Adrenal gland (tissue), 9 donors: ENCODE measurements at regions not wholly inside any gene's neighbourhood (a gene's known extent, or its start where the extent isn't known, plus 50 kb on each side); places are given as distances from the start of the nearest gene placed in this dataset.

Experiments
- DNase-seq, 7 donors: peaks; one replicate each; pipeline ENCODE4 v3.0.0-alpha.2; 2019 to 2020
- H3K27ac ChIP-seq, 5 donors: fragments of 200-600 bp; sonication (generic) in 4 of 5; 1 replicate in 3 of 5; 2 replicates in 2 of 5; pipeline versions ENCODE4 v1.5.1 to v1.8.0; 2016 to 2020; ENCODE audit warnings: mild to moderate bottlenecking in 1 of 5
- H3K27me3 ChIP-seq: fragments of 200-600 bp; 2 replicates; pipeline ENCODE4 v1.8.0; 2021
- H3K36me3 ChIP-seq, 2 donors: fragments of 200-600 bp; replicated peaks in 1 of 2; 1 replicate in 1 of 2; 2 replicates in 1 of 2; pipeline versions ENCODE4 v1.5.1 to v1.8.0; 2018 to 2022
- H3K4me1 ChIP-seq, 2 donors: fragments of 200-600 bp; replicated peaks in 1 of 2; 1 replicate in 1 of 2; 2 replicates in 1 of 2; pipeline versions ENCODE4 v1.5.1 to v1.8.0; 2018 to 2021
- H3K4me3 ChIP-seq, 4 donors: fragments of 200-600 bp; sonication (generic) in 3 of 4; one replicate each; pipeline ENCODE4 v1.5.1; 2016 to 2018
- H3K9me3 ChIP-seq, 3 donors: fragments of 200-600 bp; sonication (generic) in 1 of 3; replicated peaks in 1 of 3; 1 replicate in 2 of 3; 2 replicates in 1 of 3; pipeline versions ENCODE4 v1.5.1 to v1.8.0; 2016 to 2021
- CTCF ChIP-seq, 6 experiments: fragments of 450-650 bp in 4 of 6; fragments of 200-600 bp in 2 of 6; sonication (generic) in 1 of 6; IDR thresholded peaks; 1 replicate in 5 of 6; 2 replicates in 1 of 6; pipeline versions ENCODE4 v1.5.1 to v1.8.0; 2016 to 2021; ENCODE audit warnings: antibody characterized with exemption in 6 of 6, mild to moderate bottlenecking in 2 of 6, moderate library complexity in 1 of 6
- POLR2A ChIP-seq, 2 donors: fragments of 450-650 bp; IDR thresholded peaks; one replicate each; pipeline ENCODE4 v1.6.1; 2017; ENCODE audit warnings: antibody characterized with exemption in 2 of 2, mild to moderate bottlenecking in 2 of 2, moderate library complexity in 1 of 2
- WGBS, 4 donors: extraction: QIAGEN DNeasy Blood & Tissue Kit in 2 of 4; methylation state at CpG; one replicate each; pipeline versions ENCODE4 v1.1.5 to v1.1.7; 2013 to 2017; 5-methylcytosine and 5-hydroxymethylcytosine counted together
- intact Hi-C, 2 donors: fragments of 100-400 bp; cut with DNase I; formaldehyde crosslinking; loops; one replicate each; pipeline versions ENCODE4 v1.14.1 to v1.15.0; 2022 to 2023
- donor health status: healthy with polysubstance abuse.
- donor health status: Bipolar disorder and iron deficiency.
- donor health status: DM: yes; HTN: yes; CAD: no.
- donor health status: DM: no; HTN: no; CAD: no.
- donor health status: DM: no; HTN: no; CAD: no.

GRCh38 chr2:186183406-186183805 is 302.7 kb upstream of the ZC3H15 start:
- H3K27me3 ChIP-seq = no peaks in the 10 kb centered on the region
- TF ChIP-seq POLR2A (IDR thresholded peaks at IDR 0.05) = no peak
- TF ChIP-seq CTCF (IDR thresholded peaks at IDR 0.05) = no peak
- H3K36me3 ChIP-seq = no peaks in the 10 kb centered on the region
- no peak overlapping the region for H3K4me3 ChIP-seq
- peaks cover 0 to 11% of the 10 kb centered on the region in 2 donors for H3K4me1 ChIP-seq
- no peaks in the 10 kb centered on the region for H3K9me3 ChIP-seq
- no peak for DNase-seq
- 85 to 90% (median 88%) methylated on average over 3 of the region's 3 CpGs for WGBS, 4 donors
- intact Hi-C loops = no loop called here
- no peak overlapping the region for H3K27ac ChIP-seq

- Histone ChIP-seq H3K27ac (no peak overlapping the region), H3K4me3 (no peak overlapping the region), H3K36me3 (no peaks in the 10 kb centered on the region), H3K27me3 (no peaks in the 10 kb centered on the region), H3K4me1 (peaks cover 0 to 1% of the 10 kb centered on the region in 2 donors), H3K9me3 (no peaks in the 10 kb centered on the region)
- DNase-seq = no peak
- intact Hi-C loops = no loop called here
- TF ChIP-seq POLR2A (IDR thresholded peaks at IDR 0.05) (no peak), CTCF (IDR thresholded peaks at IDR 0.05) (no peak)
Observed at GRCh38 chr2:186187854-186188253, 298.2 kb upstream of the ZC3H15 start.

- TF ChIP-seq CTCF (IDR thresholded peaks at IDR 0.05) (no peak), POLR2A (IDR thresholded peaks at IDR 0.05) (no peak)
- no peak for DNase-seq
- H3K4me1 ChIP-seq = peaks cover 0 to 16% of the 10 kb centered on the region in 2 donors
- no peaks in the 10 kb centered on the region for H3K36me3 ChIP-seq
- H3K9me3 ChIP-seq = no peaks in the 10 kb centered on the region
- H3K27me3 ChIP-seq = no peaks in the 10 kb centered on the region
- H3K27ac ChIP-seq = no peak overlapping the region
- intact Hi-C loops = no loop called here
- H3K4me3 ChIP-seq = no peak overlapping the region
Observed at GRCh38 chr2:186189816-186190215, 296.2 kb upstream of the ZC3H15 start.

- TF ChIP-seq CTCF (IDR thresholded peaks at IDR 0.05) (no peak), POLR2A (IDR thresholded peaks at IDR 0.05) (no peak)
- DNase-seq = no peak
- WGBS, 4 donors = 93 to 97% (median 96%) methylated on average over 3 of the region's 3 CpGs
- no peaks in the 10 kb centered on the region for H3K27me3 ChIP-seq
- H3K4me3 ChIP-seq = no peak overlapping the region
- peaks cover 0 to 16% of the 10 kb centered on the region in 2 donors for H3K4me1 ChIP-seq
- intact Hi-C loops = no loop called here
- H3K36me3 ChIP-seq = no peaks in the 10 kb centered on the region
- no peaks in the 10 kb centered on the region for H3K9me3 ChIP-seq
- no peak overlapping the region for H3K27ac ChIP-seq
Observed at GRCh38 chr2:186195696-186196095, 290.4 kb upstream of the ZC3H15 start.
